COLO668 (cell line): ENCODE measurements at regions not wholly inside any gene's neighbourhood (a gene's known extent, or its start where the extent isn't known, plus 50 kb on each side); places are given as distances from the start of the nearest gene placed in this dataset.

Experiments used
- DNase-seq: peaks from one replicate; lab custom pipeline; 2025; ENCODE audit not compliant: unreplicated experiment; lab: John Stamatoyannopoulos, UW

GRCh38 chr7:21140622-21141021 is 287.3 kb upstream of the SP4 start:
- DNase-seq: no peak

- DNase-seq: no peak
These were observed 286.4 kb upstream of the SP4 start for GRCh38 chr7:21141476-21141875.

GRCh38 chr7:21142081-21142480 is 285.8 kb upstream of the SP4 start:
- no peak for DNase-seq

GRCh38 chr7:21146642-21147423 is 281.1 kb upstream of the SP4 start:
- no peak for DNase-seq

GRCh38 chr7:21149809-21150208 is 278.1 kb upstream of the SP4 start:
- peak; percentile 55 for DNase-seq

- DNase-seq: no peak
These were observed 273.3 kb upstream of the SP4 start for GRCh38 chr7:21154614-21155013.

- no peak for DNase-seq
These were observed 268.4 kb upstream of the SP4 start for GRCh38 chr7:21159506-21159905.

- no peak for DNase-seq
These were observed 267.5 kb upstream of the SP4 start for GRCh38 chr7:21160401-21160800.

GRCh38 chr7:21167942-21168341 is 259.9 kb upstream of the SP4 start:
- DNase-seq: no peak

- no peak for DNase-seq
These were observed 258.0 kb upstream of the SP4 start for GRCh38 chr7:21169667-21170580.

- DNase-seq: no peak
These were observed 255.1 kb upstream of the SP4 start for GRCh38 chr7:21172800-21173199.

GRCh38 chr7:21173436-21173835 is 254.4 kb upstream of the SP4 start:
- DNase-seq: no peak

GRCh38 chr7:21175714-21176113 is 252.2 kb upstream of the SP4 start:
- DNase-seq: no peak

GRCh38 chr7:21184942-21185652 is 242.8 kb upstream of the SP4 start:
- no peak for DNase-seq

GRCh38 chr7:21185653-21186265 is 242.1 kb upstream of the SP4 start:
- DNase-seq: no peak

GRCh38 chr7:21191321-21192073 is 236.4 kb upstream of the SP4 start:
- no peak for DNase-seq

- no peak for DNase-seq
These were observed 235.2 kb upstream of the SP4 start for GRCh38 chr7:21192657-21193056.

GRCh38 chr7:21193895-21194294 is 234.0 kb upstream of the SP4 start:
- DNase-seq: no peak

- DNase-seq: no peak
These were observed 232.9 kb upstream of the SP4 start for GRCh38 chr7:21194936-21195335.

- DNase-seq: no peak
These were observed 229.0 kb upstream of the SP4 start for GRCh38 chr7:21198921-21199320.
